Limb (tissue), 2 donors: ENCODE measurements at regions not wholly inside any gene's neighbourhood (a gene's known extent, or its start where the extent isn't known, plus 50 kb on each side); places are given as distances from the start of the nearest gene placed in this dataset.
"Not testable (repeated sequence)": the region's sequence is repeated elsewhere in the genome, so short reads cannot be mapped to it uniquely, and the experiment has no call there.

Experiments
- DNase-seq, 2 donors: peaks; one replicate each; pipeline ENCODE4 v3.0.0-alpha.2; 2016; ENCODE audit errors: extremely low spot score in 2 of 2

- no peak for DNase-seq
These were observed 138.5 kb upstream of the TMTC4 start for GRCh38 chr13:100812982-100813584.

DNA sequence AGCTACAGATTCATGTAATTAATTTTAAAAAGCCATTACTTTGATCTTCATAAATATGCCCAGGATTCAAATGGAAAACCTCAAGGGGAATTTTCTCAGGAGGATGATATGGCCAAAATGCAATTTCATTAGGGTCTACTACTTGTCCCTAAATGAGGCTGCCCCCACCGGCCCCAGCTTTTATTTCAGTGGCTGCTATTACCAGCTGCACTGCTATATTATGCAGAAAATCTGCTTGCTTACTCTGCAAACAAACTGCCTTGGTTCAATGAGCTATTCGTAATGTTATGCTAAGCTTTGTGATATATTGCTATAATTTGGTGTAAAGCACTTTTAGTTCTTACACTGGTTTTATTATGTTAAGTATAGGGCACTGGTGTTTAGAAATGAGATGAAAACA lies 137.3 kb upstream of the TMTC4 start:
- no peak for DNase-seq

DNA sequence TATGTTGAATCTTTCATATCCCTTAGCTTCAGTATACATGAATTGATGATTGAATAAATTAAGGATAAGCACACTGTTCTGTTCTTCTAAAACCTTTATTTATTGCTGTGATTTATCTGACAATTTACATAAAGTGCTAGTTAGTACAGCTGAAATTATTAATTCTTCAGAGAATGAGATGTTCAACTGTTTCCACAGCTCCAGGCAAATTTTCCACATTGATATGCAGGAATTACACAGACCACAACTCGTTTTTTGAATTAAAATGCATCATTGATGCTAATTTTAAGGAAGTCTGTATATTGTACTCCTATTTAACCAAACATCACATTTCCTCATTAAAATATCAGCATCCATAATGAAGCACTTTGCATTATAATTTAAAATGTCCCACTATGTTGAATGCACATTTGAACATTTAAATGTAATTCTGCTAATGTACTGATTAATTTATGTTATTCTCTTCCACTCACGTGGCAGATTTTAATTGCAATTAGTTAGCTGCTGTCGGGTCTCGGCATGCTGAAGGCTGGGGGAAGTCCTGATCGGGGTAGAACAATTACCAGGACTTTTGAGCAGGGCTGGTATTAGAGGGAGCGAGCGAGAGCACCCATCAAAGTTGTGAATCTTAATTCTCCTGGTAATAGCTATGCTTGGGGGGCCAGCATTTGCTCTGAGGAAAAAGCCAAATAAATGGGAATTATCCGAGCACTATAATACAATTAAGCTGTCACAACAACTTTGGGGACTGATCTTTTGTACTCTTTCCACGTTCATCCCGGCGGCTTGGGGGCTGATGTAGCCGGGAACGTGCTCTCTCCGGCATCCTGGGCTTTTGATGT lies 136.7 kb upstream of the TMTC4 start:
- DNase-seq = no peak

DNA sequence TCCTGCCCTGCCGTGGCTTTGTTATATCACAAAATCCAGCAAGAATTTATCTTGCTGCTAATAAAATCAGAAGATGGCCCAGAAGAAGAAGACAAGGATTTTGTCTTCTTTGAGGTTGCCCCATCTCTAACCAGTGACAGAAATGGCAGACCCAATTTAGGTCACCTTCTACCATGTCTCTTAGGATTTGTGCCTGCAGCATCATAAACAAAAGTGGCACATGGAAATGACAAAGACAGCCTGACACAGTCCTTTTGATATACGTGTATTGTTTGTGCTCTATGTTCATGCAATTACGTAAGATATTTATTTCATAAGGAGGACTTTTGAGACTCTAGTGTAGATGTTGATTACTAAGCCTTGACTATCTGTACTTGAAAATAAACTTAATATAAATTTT lies 135.9 kb upstream of the TMTC4 start:
- DNase-seq = no peak

- DNase-seq = no peak
These were observed 135.3 kb upstream of the TMTC4 start for GRCh38 chr13:100809856-100810255.

GRCh38 chr13:100809129-100809390 lies 134.5 kb upstream of the TMTC4 start:
- DNase-seq = no peak

DNA sequence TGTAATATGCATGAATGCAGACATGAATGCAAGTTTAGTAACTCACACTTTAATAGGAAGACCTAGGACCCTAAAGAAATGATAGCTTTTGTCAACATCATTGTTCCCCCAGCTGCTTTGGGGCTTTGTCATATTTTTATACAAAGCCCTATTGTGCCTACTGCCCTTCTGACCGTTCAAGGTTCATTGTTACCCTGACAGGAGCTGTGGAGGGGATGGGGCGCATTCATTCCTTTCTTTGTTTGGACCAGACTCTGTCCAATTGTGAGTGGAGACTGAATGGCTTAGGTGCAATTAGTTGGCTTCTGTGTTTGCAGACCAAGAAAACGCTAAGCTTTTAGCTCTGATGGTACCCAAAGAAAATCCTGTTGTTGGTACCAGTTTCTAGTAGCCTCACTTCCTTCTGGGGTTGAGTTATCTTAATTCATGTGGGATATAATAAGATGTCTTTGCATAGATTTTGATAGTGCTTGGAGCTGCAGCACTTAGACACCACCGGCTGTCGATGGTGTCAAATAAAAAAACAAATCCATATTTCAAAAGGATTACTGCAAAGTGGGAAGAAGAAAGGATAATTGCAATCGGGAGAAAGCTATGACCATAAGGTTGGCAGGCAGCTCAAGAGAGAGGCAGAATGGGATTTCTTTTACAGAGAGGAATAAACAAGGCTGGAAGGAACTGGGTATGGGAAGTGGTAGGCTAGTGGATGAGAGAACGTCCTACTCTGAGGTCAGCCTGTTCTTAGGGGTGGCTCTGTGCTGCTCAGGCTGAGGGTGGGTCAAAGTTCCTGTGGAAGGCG lies 133.9 kb upstream of the TMTC4 start:
- DNase-seq = no peak

DNA sequence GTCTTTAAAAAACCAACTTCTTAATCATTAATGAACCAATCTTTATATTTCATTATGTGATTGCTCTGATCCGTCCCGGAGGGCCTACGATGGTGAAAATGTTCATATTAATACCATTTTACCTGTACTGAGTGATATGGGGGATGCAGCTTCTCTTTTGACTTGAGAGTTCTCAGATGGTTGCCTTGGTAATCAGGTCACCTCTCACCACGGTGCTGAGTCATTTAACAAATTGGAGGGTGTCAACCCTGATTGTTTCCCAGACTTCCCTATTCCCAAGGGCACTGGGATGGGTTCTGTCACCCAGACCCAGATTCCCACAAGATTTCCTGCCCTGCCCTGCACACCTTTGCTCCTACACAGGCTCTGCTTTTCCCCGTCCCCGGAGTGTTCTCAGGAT lies 128.5 kb upstream of the TMTC4 start:
- no peak for DNase-seq

- DNase-seq = no peak
These were observed 125.8 kb upstream of the TMTC4 start for GRCh38 chr13:100800283-100800875.

- DNase-seq = no peak
These were observed 124.3 kb upstream of the TMTC4 start for GRCh38 chr13:100798739-100799361.

- DNase-seq = no peak
These were observed 123.3 kb upstream of the TMTC4 start for GRCh38 chr13:100797921-100798320.

- DNase-seq = no peak
These were observed 121.9 kb upstream of the TMTC4 start for GRCh38 chr13:100796463-100796862.

- DNase-seq = no peak
These were observed 120.0 kb upstream of the TMTC4 start for GRCh38 chr13:100794575-100794974.

DNA sequence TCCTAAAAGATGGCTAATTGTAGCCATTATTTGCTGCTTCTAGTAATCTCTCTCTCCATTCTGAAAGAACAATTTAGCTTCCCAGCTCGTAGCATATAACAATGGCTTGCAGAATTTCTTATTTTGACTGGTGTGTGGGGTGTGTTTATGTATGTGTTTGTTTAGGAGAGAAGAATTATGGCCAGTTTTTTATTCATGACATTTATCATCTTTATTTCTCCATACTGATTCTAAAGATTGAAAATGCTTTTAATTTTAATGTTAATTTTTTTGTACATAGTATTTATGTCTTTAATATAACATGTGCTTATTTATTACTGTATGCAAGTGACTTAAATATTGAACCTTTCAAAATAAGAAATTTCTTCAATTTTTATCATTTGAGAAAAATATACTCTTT lies 115.8 kb upstream of the TMTC4 start:
- DNase-seq = no peak

DNA sequence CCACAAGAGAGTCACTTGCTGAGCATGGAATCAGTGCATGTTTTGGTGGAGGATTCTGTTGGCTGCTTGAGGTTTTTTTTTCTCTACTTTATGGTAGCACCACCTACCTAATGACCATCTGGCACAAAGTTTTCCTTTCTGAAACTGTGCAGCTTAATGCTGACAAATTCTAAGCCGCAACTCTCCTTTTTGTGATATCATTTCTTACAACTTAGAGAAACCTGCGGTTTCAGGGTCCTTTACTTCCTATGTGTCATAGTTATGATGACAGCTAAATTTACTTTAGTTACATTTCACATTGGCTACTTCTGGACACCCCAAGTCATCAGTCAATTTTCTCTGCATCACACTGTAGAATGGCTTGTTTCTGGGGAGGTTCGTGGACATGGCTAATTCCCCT lies 115.4 kb upstream of the TMTC4 start:
- DNase-seq = no peak

DNA sequence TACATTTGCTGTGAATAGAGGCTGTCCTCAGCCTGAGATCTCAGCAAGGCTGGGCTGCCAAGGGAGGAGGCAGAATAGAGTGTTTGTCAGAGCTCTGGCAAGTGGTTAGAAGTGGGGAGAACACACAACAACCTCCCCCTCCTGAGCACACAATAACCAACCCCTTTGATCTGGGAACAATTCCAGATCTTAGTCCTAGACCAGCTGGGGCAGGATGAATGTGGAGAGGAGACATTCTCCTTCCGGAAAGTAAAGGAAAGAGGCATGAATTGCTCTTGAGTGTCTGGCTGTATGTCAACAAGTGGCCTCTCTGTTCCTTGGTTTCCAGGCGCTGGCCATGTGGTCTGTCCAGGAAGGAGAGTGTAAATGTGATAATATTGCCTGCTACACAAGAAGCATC lies 114.9 kb upstream of the TMTC4 start:
- peak in 1 of 2 donors; percentile 42 for DNase-seq

- DNase-seq = no peak
These were observed 114.4 kb upstream of the TMTC4 start for GRCh38 chr13:100789025-100789424.

- no peak for DNase-seq
These were observed 113.9 kb upstream of the TMTC4 start for GRCh38 chr13:100788540-100788939.

DNA sequence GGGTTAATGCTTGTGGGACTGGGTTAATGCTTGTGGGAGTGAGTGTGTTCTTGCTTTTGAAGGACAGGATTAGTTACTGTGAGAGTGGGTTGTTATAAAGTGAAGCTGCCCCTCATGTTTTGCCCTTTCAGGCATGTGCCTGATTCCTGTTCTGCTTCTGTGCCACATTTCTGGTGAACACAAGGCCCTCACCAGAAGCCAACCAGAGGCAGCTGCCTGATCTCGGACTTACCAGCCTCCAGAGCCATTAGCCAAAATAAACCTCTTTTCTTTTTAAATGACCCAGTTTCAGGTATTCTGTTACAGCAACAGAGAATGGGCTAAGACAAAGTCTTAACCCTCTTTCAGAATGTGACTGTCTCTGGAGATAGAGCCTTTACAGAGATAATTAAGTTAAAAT lies 113.3 kb upstream of the TMTC4 start:
- DNase-seq = no peak

- DNase-seq = not testable (repeated sequence)
These were observed 102.1 kb upstream of the TMTC4 start for GRCh38 chr13:100776686-100777085.

- DNase-seq = no peak
These were observed 99.5 kb upstream of the TMTC4 start for GRCh38 chr13:100773923-100774663.
